Neural progenitor cell (in vitro differentiated cells): ENCODE measurements at regions not wholly inside any gene's neighbourhood (a gene's known extent, or its start where the extent isn't known, plus 50 kb on each side); places are given as distances from the start of the nearest gene placed in this dataset.

Experiments
- DNase-seq: peaks from one replicate; pipeline ENCODE4 v3.0.0-alpha.2; 2016; ENCODE audit warnings: low spot score
- H2AFZ ChIP-seq: fragments of 200-600 bp; sonication (generic); replicated peaks from 2 replicates; pipeline ENCODE4 v1.6.1; 2016; ENCODE audit warnings: antibody characterized with exemption
- H3F3A ChIP-seq: fragments of 200-600 bp; sonication (generic); 2 replicates; pipeline ENCODE4 v1.6.1; 2016; ENCODE audit warnings: antibody characterized with exemption, low read depth
- H3K27ac ChIP-seq: fragments of 200-600 bp; sonication (generic); 2 replicates; pipeline ENCODE4 v1.5.1; 2016; ENCODE audit warnings: mild to moderate bottlenecking
- H3K27me3 ChIP-seq: fragments of 200-600 bp; sonication (generic); 2 replicates; pipeline ENCODE4 v1.6.1; 2016; ENCODE audit warnings: mild to moderate bottlenecking, moderate library complexity
- H3K36me3 ChIP-seq: fragments of 200-600 bp; sonication (generic); 2 replicates; pipeline ENCODE4 v1.5.1; 2016
- H3K4me1 ChIP-seq: fragments of 200-600 bp; sonication (generic); 2 replicates; pipeline ENCODE4 v1.6.1; 2016; ENCODE audit warnings: mixed run types
- H3K4me2 ChIP-seq: fragments of 200-600 bp; sonication (generic); 2 replicates; pipeline ENCODE4 v1.6.1; 2016
- H3K4me3 ChIP-seq: fragments of 200-600 bp; sonication (generic); 2 replicates; pipeline ENCODE4 v1.5.1; 2016
- H3K79me2 ChIP-seq: fragments of 200-600 bp; sonication (generic); 2 replicates; pipeline ENCODE4 v1.6.1; 2016; ENCODE audit warnings: low read depth
- H3K9ac ChIP-seq: fragments of 200-600 bp; sonication (generic); 2 replicates; pipeline ENCODE4 v1.6.1; 2016
- H3K9me3 ChIP-seq: fragments of 200-600 bp; sonication (generic); 2 replicates; pipeline ENCODE4 v1.5.1; 2016; ENCODE audit warnings: low read depth
- H4K20me1 ChIP-seq: fragments of 200-600 bp; sonication (generic); 2 replicates; pipeline ENCODE4 v1.6.1; 2016; ENCODE audit warnings: low read depth
- H3K27ac Mint-ChIP-seq: 3 replicates; pipeline ENCODE4 v1.8.0; 2021; ENCODE audit warnings: mixed read lengths
- H3K27me3 Mint-ChIP-seq: 2 replicates; pipeline ENCODE4 v1.8.0; 2022; ENCODE audit warnings: low read depth, mild to moderate bottlenecking, inconsistent platforms, moderate library complexity, mixed read lengths; ENCODE audit not compliant: insufficient read depth
- H3K36me3 Mint-ChIP-seq: 3 replicates; pipeline ENCODE4 v1.8.0; 2021; ENCODE audit warnings: mixed read lengths
- H3K4me1 Mint-ChIP-seq: 3 replicates; pipeline ENCODE4 v1.8.0; 2021; ENCODE audit warnings: mixed read lengths
- H3K4me3 Mint-ChIP-seq: 3 replicates; pipeline ENCODE4 v1.8.0; 2021; ENCODE audit warnings: mild to moderate bottlenecking, moderate library complexity, mixed read lengths
- H3K9me3 Mint-ChIP-seq: 3 replicates; pipeline ENCODE4 v1.8.0; 2020; ENCODE audit warnings: mixed read lengths
- CTCF ChIP-seq: fragments of 200-600 bp; sonication (generic); IDR thresholded peaks from 2 replicates; pipeline ENCODE4 v1.5.1; 2017; ENCODE audit warnings: antibody characterized with exemption, mild to moderate bottlenecking
- EZH2 ChIP-seq: fragments of 200-600 bp; sonication (generic); IDR thresholded peaks from 2 replicates; pipeline ENCODE4 v1.6.1; 2017; ENCODE audit warnings: antibody characterized with exemption, mild to moderate bottlenecking, moderate library complexity
- EZH2phosphoT487 ChIP-seq: fragments of 200-600 bp; sonication (generic); IDR thresholded peaks from 2 replicates; pipeline ENCODE4 v1.6.1; 2017; ENCODE audit warnings: antibody characterized with exemption

DNA sequence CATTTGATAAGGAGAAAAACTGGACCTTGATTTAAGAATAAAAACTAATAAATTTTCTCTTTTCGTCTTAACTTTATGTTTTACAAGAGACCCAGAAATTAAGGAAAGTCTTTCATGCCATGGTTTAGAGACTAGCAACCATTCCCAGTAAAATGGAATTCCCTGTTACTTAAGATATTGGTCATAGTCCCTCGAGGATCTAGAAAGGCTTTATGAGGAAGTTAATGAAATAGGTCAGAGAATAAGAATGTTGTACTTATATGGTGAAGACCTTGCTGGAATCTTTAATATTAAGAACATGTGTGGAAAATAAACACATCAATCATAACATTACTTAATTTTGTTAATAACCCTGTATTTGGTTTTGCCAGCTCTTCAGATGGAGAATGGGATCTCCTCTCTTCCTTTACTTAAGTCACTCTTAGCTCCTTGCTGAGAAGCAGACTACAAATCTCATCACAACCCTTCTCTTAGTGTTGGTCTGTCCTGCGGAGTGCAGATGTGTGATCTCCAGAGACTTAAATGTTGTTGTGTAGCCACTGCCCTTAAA lies 382.9 kb downstream of the QKI start:
- no peak overlapping the region for H3K9ac ChIP-seq

DNA sequence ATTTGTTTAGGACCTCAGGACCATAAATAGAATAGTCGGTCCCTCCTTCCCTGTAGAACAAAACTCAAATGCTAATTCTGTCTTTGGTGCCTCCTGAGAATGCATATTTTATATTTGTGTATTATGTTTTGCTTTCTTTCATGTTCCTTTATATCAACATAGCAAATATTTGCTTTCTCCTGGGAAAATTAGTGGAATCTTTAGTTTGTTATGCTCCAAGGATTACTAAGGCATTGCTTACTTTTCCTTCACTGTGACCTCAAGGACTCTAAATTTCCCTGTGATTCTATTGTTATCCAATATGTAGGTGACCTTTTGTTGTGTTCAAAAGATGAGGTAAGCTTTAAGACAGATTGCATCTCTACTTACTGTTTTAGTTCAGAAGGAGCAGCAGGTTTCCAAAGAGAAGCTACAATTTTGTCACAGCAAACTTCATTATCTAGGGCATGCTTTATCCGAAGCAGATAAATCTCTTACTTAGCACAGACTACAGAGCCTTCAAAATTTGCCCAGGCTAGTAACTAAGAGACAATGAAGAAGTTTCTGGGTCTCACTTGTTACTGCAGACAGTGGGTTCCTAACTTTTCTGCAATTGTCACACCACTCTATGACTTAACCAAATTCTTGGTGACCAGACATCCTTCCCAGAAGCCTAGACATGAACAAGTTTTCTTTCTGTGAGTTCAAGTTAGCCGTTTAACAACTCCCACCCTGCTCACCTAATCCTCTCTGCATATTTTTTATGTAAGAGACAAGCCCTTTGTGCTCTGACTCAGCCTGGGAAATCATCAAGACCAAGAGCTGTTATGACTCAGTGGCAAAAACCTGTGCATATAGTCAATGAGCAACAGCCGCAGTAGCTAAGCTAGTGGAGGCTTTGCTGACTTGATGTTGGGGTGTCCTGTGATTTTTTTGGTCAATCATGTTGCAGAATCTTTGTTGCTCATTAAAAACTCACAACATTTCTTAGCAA lies 378.8 kb downstream of the QKI start:
- no peaks in the 10 kb centered on the region for H3K27me3 ChIP-seq
- TF ChIP-seq CTCF: no peak
- TF ChIP-seq EZH2: no peak
- no peak for TF ChIP-seq EZH2phosphoT487
- Mint-ChIP-seq H3K4me3 (no peak overlapping the region), H3K36me3 (no peaks in the 10 kb centered on the region), H3K27me3 (peaks cover 3% of the 10 kb centered on the region), H3K4me1 (peaks cover 8% of the 10 kb centered on the region), H3K27ac (no peak overlapping the region), H3K9me3 (peaks cover 3% of the 10 kb centered on the region)
- no peak overlapping the region for H3K4me3 ChIP-seq
- no peaks in the 10 kb centered on the region for H4K20me1 ChIP-seq
- H3F3A ChIP-seq: no peaks in the 10 kb centered on the region
- peaks cover 13% of the 10 kb centered on the region for H3K4me1 ChIP-seq
- no peaks in the 10 kb centered on the region for H3K79me2 ChIP-seq
- H3K27ac ChIP-seq: no peak overlapping the region
- no peaks in the 10 kb centered on the region for H3K36me3 ChIP-seq
- no peak overlapping the region for H3K4me2 ChIP-seq
- no peak overlapping the region for H2AFZ ChIP-seq
- H3K9ac ChIP-seq: no peak overlapping the region
- DNase-seq: no peak
- no peaks in the 10 kb centered on the region for H3K9me3 ChIP-seq

More for the DNA sequence above, 382.9 kb downstream of the QKI start:
- Mint-ChIP-seq H3K4me1 (peaks cover 6% of the 10 kb centered on the region), H3K27ac (no peak overlapping the region), H3K4me3 (no peak overlapping the region), H3K27me3 (peaks cover 3% of the 10 kb centered on the region), H3K36me3 (no peaks in the 10 kb centered on the region), H3K9me3 (peaks cover 11% of the 10 kb centered on the region)
- Histone ChIP-seq H4K20me1 (no peaks in the 10 kb centered on the region), H3K4me1 (peaks cover 7% of the 10 kb centered on the region), H3K27me3 (no peaks in the 10 kb centered on the region), H2AFZ (peak overlapping the region; percentile 9), H3K79me2 (no peaks in the 10 kb centered on the region), H3K27ac (no peak overlapping the region), H3K9me3 (no peaks in the 10 kb centered on the region), H3K4me2 (no peak overlapping the region), H3K4me3 (no peak overlapping the region), H3K36me3 (no peaks in the 10 kb centered on the region), H3F3A (no peaks in the 10 kb centered on the region)
- no peak for DNase-seq
- no peak for TF ChIP-seq CTCF
- TF ChIP-seq EZH2phosphoT487: no peak
- TF ChIP-seq EZH2: no peak

GRCh38 chr6:163790266-163790840 lies 375.8 kb downstream of the QKI start:
- H3K36me3 Mint-ChIP-seq: no peaks in the 10 kb centered on the region
- Histone ChIP-seq H3K79me2 (no peaks in the 10 kb centered on the region), H3K36me3 (no peaks in the 10 kb centered on the region), H3K27me3 (no peaks in the 10 kb centered on the region), H3K4me2 (no peak overlapping the region), H3K9ac (no peak overlapping the region), H3K4me3 (no peak overlapping the region), H3F3A (no peaks in the 10 kb centered on the region), H3K4me1 (peaks cover 13% of the 10 kb centered on the region), H4K20me1 (no peaks in the 10 kb centered on the region), H3K27ac (no peak overlapping the region), H2AFZ (no peak overlapping the region), H3K9me3 (no peaks in the 10 kb centered on the region)
- peaks cover 5% of the 10 kb centered on the region for H3K27me3 Mint-ChIP-seq
- H3K4me1 Mint-ChIP-seq: peaks cover 8% of the 10 kb centered on the region
- no peak for DNase-seq
- no peak for TF ChIP-seq EZH2
- no peak overlapping the region for H3K27ac Mint-ChIP-seq
- no peak overlapping the region for H3K4me3 Mint-ChIP-seq
- peaks cover 3% of the 10 kb centered on the region for H3K9me3 Mint-ChIP-seq
